ENCODE measurements at regions not wholly inside any gene's neighbourhood (a gene's known extent, or its start where the extent isn't known, plus 50 kb on each side); places are given as distances from the start of the nearest gene placed in this dataset.
"Not testable (repeated sequence)": the region's sequence is repeated elsewhere in the genome, so short reads cannot be mapped to it uniquely, and the experiment has no call there.

- no peak for TF ChIP-seq POLR2A (IDR thresholded peaks at IDR 0.05; ENCODE audit: extremely low read depth, insufficient read length)
- DNase-seq (ENCODE audit: low read depth) = peak; percentile 6
- H3K4me3 ChIP-seq (ENCODE audit: low read depth, low read length) = no peak overlapping the region
Measured at GRCh38 chr5:24232929-24233498, 411.8 kb downstream of the CDH10 start.

- DNase-seq (ENCODE audit: low read depth) = no peak
- H3K4me3 ChIP-seq (ENCODE audit: low read depth, low read length) = no peak overlapping the region
- TF ChIP-seq MYC (IDR thresholded peaks at IDR 0.05; ENCODE audit: low read depth, low read length) (no peak), MAX (IDR thresholded peaks at IDR 0.05; ENCODE audit: low read depth, low read length) (no peak), CTCF (IDR thresholded peaks at IDR 0.05; ENCODE audit: low read depth, low read length) (no peak), POLR2A (IDR thresholded peaks at IDR 0.05; ENCODE audit: extremely low read depth, insufficient read length) (no peak)
Measured at GRCh38 chr5:24235946-24236345, 408.8 kb downstream of the CDH10 start.

GRCh38 chr5:24245821-24246220, 399.0 kb downstream of the CDH10 start:
- TF ChIP-seq CTCF (IDR thresholded peaks at IDR 0.05; ENCODE audit: low read depth, low read length) (no peak), MYC (IDR thresholded peaks at IDR 0.05; ENCODE audit: low read depth, low read length) (no peak), MAX (IDR thresholded peaks at IDR 0.05; ENCODE audit: low read depth, low read length) (no peak), POLR2A (IDR thresholded peaks at IDR 0.05; ENCODE audit: extremely low read depth, insufficient read length) (no peak)
- DNase-seq (ENCODE audit: low read depth) = no peak
- H3K4me3 ChIP-seq (ENCODE audit: low read depth, low read length) = no peak overlapping the region

- TF ChIP-seq MAX (IDR thresholded peaks at IDR 0.05; ENCODE audit: low read depth, low read length) (no peak), MYC (IDR thresholded peaks at IDR 0.05; ENCODE audit: low read depth, low read length) (no peak), CTCF (IDR thresholded peaks at IDR 0.05; ENCODE audit: low read depth, low read length) (no peak), POLR2A (IDR thresholded peaks at IDR 0.05; ENCODE audit: extremely low read depth, insufficient read length) (no peak)
- no peak for DNase-seq (ENCODE audit: low read depth)
- no peak overlapping the region for H3K4me3 ChIP-seq (ENCODE audit: low read depth, low read length)
Measured at GRCh38 chr5:24264547-24264946, 380.2 kb downstream of the CDH10 start.

GRCh38 chr5:24265306-24265705, 379.5 kb downstream of the CDH10 start:
- TF ChIP-seq CTCF (IDR thresholded peaks at IDR 0.05; ENCODE audit: low read depth, low read length) (no peak), MYC (IDR thresholded peaks at IDR 0.05; ENCODE audit: low read depth, low read length) (no peak), POLR2A (IDR thresholded peaks at IDR 0.05; ENCODE audit: extremely low read depth, insufficient read length) (no peak), MAX (IDR thresholded peaks at IDR 0.05; ENCODE audit: low read depth, low read length) (no peak)
- DNase-seq (ENCODE audit: low read depth) = no peak
- H3K4me3 ChIP-seq (ENCODE audit: low read depth, low read length) = no peak overlapping the region

GRCh38 chr5:24268482-24269056, 376.2 kb downstream of the CDH10 start:
- H3K4me3 ChIP-seq (ENCODE audit: low read depth, low read length) = no peak overlapping the region
- TF ChIP-seq MYC (IDR thresholded peaks at IDR 0.05; ENCODE audit: low read depth, low read length) (no peak), MAX (IDR thresholded peaks at IDR 0.05; ENCODE audit: low read depth, low read length) (no peak), POLR2A (IDR thresholded peaks at IDR 0.05; ENCODE audit: extremely low read depth, insufficient read length) (no peak), CTCF (IDR thresholded peaks at IDR 0.05; ENCODE audit: low read depth, low read length) (no peak)
- no peak for DNase-seq (ENCODE audit: low read depth)

- DNase-seq (ENCODE audit: low read depth); H3K4me3 ChIP-seq (ENCODE audit: low read depth, low read length): not testable (repeated sequence)
Measured at GRCh38 chr5:24271702-24272118, 373.1 kb downstream of the CDH10 start.
